ENCODE measurements at regions not wholly inside any gene's neighbourhood (a gene's known extent, or its start where the extent isn't known, plus 50 kb on each side); places are given as distances from the start of the nearest gene placed in this dataset.

DNA sequence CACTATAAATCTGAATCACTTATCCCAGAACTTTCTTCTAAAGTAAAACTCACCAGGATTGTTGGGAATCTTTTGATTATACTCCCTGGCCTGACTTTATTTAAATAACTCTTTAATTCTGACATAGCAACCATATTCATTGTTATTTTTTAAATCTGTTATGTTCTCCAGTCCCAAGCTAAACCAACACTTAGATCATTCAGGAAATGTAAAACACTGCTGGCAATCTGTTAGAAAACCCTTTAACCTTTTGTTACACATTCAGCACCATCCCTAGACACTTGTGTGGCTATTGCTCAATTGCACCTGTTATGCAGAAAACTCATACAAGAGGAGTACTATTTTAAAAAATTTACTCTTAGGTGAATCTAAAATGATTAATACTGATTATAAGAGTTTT is 101.8 kb upstream of the NHSL1 start:
- no peak for TF ChIP-seq CTCF (IDR thresholded peaks at IDR 0.05)
- no peak for TF ChIP-seq ZBTB43 (CRISPR knock-in tag; IDR thresholded peaks at IDR 0.05)
- TF ChIP-seq, protein P1, sequence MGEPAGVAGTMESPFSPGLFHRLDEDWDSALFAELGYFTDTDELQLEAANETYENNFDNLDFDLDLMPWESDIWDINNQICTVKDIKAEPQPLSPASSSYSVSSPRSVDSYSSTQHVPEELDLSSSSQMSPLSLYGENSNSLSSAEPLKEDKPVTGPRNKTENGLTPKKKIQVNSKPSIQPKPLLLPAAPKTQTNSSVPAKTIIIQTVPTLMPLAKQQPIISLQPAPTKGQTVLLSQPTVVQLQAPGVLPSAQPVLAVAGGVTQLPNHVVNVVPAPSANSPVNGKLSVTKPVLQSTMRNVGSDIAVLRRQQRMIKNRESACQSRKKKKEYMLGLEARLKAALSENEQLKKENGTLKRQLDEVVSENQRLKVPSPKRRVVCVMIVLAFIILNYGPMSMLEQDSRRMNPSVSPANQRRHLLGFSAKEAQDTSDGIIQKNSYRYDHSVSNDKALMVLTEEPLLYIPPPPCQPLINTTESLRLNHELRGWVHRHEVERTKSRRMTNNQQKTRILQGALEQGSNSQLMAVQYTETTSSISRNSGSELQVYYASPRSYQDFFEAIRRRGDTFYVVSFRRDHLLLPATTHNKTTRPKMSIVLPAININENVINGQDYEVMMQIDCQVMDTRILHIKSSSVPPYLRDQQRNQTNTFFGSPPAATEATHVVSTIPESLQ (CRISPR knock-in tag; IDR thresholded peaks at IDR 0.05) = no peak
- no peak for TF ChIP-seq ZNF232 (CRISPR knock-in tag; IDR thresholded peaks at IDR 0.05)
- no peak for TF ChIP-seq USF2 (CRISPR knock-in tag; IDR thresholded peaks at IDR 0.05)
- TF ChIP-seq AFF4 (CRISPR knock-in tag; IDR thresholded peaks at IDR 0.05; ENCODE audit: borderline replicate concordance) = no peak
- no peak for TF ChIP-seq ZNF281 (CRISPR knock-in tag; IDR thresholded peaks at IDR 0.05)
- no peak for TF ChIP-seq SMAD3 (CRISPR knock-in tag; IDR thresholded peaks at IDR 0.05; ENCODE audit: borderline replicate concordance)
- no peak for TF ChIP-seq SP1 (CRISPR knock-in tag; conservative IDR thresholded peaks at IDR 0.05)
- no peak for TF ChIP-seq ATF3 (CRISPR knock-in tag; conservative IDR thresholded peaks at IDR 0.05)
- TF ChIP-seq TP53 (CRISPR knock-in tag; IDR thresholded peaks at IDR 0.05) = no peak
- TF ChIP-seq ZNF512 (CRISPR knock-in tag; IDR thresholded peaks at IDR 0.05; ENCODE audit: borderline replicate concordance) = no peak

Measured in WTC11 (cell line).